ENCODE measurements at regions not wholly inside any gene's neighbourhood (a gene's known extent, or its start where the extent isn't known, plus 50 kb on each side); places are given as distances from the start of the nearest gene placed in this dataset.

DNA sequence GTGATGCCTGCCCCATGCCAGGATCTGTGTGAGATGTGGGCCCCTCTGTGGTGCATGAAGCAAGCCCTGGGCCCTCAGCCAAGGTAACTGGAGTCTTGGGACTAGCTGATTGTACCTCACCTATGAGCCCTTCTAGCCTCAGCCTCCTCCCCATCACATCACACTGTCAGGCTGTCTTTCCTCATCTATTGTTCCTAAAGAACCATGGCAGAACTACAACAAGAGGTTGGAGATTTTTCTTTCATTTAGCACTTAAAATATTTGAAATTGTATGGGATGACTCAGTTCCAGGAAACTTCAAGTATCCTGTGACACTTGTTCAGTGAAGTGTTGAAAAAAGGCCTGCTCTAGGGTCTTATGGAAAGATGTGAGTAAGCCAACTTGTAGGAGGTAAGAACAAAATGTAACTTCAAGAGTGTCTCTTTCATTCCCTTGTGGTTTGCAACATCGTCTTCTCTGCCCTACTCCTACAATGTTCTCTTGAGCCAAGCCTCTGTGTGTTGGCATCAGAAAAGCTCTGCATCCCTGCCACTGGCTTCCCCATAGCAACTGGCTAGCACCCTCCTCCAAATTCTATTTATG lies 58.7 kb upstream of the TIPARP start:
- TF ChIP-seq, protein P1, sequence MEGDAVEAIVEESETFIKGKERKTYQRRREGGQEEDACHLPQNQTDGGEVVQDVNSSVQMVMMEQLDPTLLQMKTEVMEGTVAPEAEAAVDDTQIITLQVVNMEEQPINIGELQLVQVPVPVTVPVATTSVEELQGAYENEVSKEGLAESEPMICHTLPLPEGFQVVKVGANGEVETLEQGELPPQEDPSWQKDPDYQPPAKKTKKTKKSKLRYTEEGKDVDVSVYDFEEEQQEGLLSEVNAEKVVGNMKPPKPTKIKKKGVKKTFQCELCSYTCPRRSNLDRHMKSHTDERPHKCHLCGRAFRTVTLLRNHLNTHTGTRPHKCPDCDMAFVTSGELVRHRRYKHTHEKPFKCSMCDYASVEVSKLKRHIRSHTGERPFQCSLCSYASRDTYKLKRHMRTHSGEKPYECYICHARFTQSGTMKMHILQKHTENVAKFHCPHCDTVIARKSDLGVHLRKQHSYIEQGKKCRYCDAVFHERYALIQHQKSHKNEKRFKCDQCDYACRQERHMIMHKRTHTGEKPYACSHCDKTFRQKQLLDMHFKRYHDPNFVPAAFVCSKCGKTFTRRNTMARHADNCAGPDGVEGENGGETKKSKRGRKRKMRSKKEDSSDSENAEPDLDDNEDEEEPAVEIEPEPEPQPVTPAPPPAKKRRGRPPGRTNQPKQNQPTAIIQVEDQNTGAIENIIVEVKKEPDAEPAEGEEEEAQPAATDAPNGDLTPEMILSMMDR (IDR thresholded peaks at IDR 0.05; ENCODE audit: low read length), result no peak
- TF ChIP-seq EZH2 (optimal IDR thresholded peaks at IDR 0.05; ENCODE audit: low read depth, low read length), result no peak

All from MM.1S (cell line).